ENCODE measurements at regions not wholly inside any gene's neighbourhood (a gene's known extent, or its start where the extent isn't known, plus 50 kb on each side); places are given as distances from the start of the nearest gene placed in this dataset.

DNA sequence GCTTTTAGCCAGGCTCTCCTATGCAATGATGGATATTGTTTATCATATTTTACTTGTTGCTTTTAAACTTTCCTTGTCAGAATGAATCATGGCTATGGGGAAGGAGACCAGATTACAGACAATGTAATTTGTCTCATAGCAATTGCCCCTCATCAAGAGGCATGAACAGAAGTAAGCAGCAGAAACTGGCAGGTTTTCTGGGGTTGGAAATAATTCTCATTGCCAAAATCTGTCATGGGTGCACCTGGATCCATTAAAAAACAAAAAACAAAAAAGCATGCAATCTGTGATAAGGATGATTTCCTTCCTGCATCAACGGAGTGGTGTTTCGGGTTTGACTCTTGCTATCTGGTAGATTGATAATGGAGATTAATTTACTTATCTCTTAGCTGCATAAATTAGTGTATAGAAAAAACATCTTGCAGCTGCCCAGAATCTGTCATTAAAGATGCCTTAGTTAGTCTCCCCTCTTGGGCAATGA lies 419.6 kb downstream of the SOX11 start:
- TF ChIP-seq, protein P1, sequence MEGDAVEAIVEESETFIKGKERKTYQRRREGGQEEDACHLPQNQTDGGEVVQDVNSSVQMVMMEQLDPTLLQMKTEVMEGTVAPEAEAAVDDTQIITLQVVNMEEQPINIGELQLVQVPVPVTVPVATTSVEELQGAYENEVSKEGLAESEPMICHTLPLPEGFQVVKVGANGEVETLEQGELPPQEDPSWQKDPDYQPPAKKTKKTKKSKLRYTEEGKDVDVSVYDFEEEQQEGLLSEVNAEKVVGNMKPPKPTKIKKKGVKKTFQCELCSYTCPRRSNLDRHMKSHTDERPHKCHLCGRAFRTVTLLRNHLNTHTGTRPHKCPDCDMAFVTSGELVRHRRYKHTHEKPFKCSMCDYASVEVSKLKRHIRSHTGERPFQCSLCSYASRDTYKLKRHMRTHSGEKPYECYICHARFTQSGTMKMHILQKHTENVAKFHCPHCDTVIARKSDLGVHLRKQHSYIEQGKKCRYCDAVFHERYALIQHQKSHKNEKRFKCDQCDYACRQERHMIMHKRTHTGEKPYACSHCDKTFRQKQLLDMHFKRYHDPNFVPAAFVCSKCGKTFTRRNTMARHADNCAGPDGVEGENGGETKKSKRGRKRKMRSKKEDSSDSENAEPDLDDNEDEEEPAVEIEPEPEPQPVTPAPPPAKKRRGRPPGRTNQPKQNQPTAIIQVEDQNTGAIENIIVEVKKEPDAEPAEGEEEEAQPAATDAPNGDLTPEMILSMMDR (IDR thresholded peaks at IDR 0.05), result no peak
- no peak for TF ChIP-seq ZFX (IDR thresholded peaks at IDR 0.05; ENCODE audit: borderline replicate concordance)

All from 22Rv1 (cell line).